Uterus (tissue), 3 donors: ENCODE measurements at regions not wholly inside any gene's neighbourhood (a gene's known extent, or its start where the extent isn't known, plus 50 kb on each side); places are given as distances from the start of the nearest gene placed in this dataset.

Experiments used
- DNase-seq, 2 donors: peaks; one replicate each; pipeline ENCODE4 v3.0.0-alpha.2; 2019 to 2020
- H3K27ac ChIP-seq, 2 donors: fragments of 200-600 bp; sonication (generic); 1 replicate in 1 of 2; 2 replicates in 1 of 2; pipeline ENCODE4 v1.5.1; 2016 to 2018
- H3K27me3 ChIP-seq, 2 donors: fragments of 200-600 bp; sonication (generic); one replicate each; pipeline ENCODE4 v1.5.1; 2018 to 2019; ENCODE audit warnings: control low read depth in 1 of 2
- H3K36me3 ChIP-seq, 2 donors: fragments of 200-600 bp; sonication (generic); one replicate each; pipeline ENCODE4 v1.5.1; 2019; ENCODE audit warnings: control low read depth in 1 of 2
- H3K4me1 ChIP-seq, 2 donors: fragments of 200-600 bp; sonication (generic); one replicate each; pipeline ENCODE4 v1.5.1; 2018 to 2019; ENCODE audit warnings: control low read depth in 1 of 2
- H3K4me3 ChIP-seq, 2 donors: fragments of 200-600 bp; sonication (generic); 1 replicate in 1 of 2; 2 replicates in 1 of 2; pipeline ENCODE4 v1.5.1; 2018 to 2019; ENCODE audit warnings: mild to moderate bottlenecking in 1 of 2
- H3K9me3 ChIP-seq, 2 donors: fragments of 200-600 bp; sonication (generic); one replicate each; pipeline ENCODE4 v1.5.1; 2019; ENCODE audit warnings: control low read depth in 1 of 2
- POLR2A ChIP-seq, 2 donors: fragments of 450-650 bp; IDR thresholded peaks; one replicate each; pipeline ENCODE4 v1.6.1; 2016; ENCODE audit warnings: antibody characterized with exemption in 2 of 2, mild to moderate bottlenecking in 1 of 2, moderate library complexity in 1 of 2
- intact Hi-C: fragments of 100-400 bp; cut with DNase I; formaldehyde crosslinking; loops from one replicate; pipeline ENCODE4 v1.15.1; 2023; ENCODE audit warnings: low total_unique reads
- TF ChIP-seq, protein P1 (sequence below), 4 experiments: fragments of 200-600 bp in 2 of 4; fragments of 450-650 bp in 2 of 4; sonication (generic) in 2 of 4; IDR thresholded peaks; one replicate each; pipeline ENCODE4 v1.5.1; 2016 to 2019; ENCODE audit warnings: antibody characterized with exemption in 4 of 4, mild to moderate bottlenecking in 2 of 4, moderate library complexity in 1 of 4
- donor health status: DM: yes; HTN: yes; CAD: no.

DNA sequence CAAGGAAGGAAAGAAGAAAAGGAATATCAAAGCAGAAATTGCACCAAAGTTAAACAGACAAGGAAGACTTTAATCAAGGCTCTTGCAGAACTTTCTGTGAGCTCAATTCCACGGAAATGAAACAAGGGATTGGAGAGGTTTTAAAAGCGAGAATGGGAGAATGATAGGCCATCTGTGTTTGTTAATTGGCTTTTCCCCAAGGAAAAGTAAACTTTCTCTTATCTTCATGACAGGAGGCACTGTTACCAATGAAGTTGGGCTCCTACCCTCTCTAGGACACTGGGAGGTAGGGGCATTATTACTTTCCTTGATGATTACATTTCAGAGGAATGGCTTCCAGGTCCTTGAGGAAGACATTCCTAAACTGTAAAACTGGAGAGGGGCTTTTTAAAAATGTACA lies 328.8 kb upstream of the NWD2 start:
- TF ChIP-seq, protein P1, sequence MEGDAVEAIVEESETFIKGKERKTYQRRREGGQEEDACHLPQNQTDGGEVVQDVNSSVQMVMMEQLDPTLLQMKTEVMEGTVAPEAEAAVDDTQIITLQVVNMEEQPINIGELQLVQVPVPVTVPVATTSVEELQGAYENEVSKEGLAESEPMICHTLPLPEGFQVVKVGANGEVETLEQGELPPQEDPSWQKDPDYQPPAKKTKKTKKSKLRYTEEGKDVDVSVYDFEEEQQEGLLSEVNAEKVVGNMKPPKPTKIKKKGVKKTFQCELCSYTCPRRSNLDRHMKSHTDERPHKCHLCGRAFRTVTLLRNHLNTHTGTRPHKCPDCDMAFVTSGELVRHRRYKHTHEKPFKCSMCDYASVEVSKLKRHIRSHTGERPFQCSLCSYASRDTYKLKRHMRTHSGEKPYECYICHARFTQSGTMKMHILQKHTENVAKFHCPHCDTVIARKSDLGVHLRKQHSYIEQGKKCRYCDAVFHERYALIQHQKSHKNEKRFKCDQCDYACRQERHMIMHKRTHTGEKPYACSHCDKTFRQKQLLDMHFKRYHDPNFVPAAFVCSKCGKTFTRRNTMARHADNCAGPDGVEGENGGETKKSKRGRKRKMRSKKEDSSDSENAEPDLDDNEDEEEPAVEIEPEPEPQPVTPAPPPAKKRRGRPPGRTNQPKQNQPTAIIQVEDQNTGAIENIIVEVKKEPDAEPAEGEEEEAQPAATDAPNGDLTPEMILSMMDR (IDR thresholded peaks at IDR 0.05): no peak
- no peak for TF ChIP-seq POLR2A (IDR thresholded peaks at IDR 0.05)
- no peak overlapping the region for H3K27ac ChIP-seq
- no peaks in the 10 kb centered on the region for H3K9me3 ChIP-seq
- H3K4me3 ChIP-seq: no peak overlapping the region
- H3K4me1 ChIP-seq: no peaks in the 10 kb centered on the region
- no peaks in the 10 kb centered on the region for H3K27me3 ChIP-seq
- intact Hi-C loops: no loop called here
- DNase-seq: no peak
- no peaks in the 10 kb centered on the region for H3K36me3 ChIP-seq

DNA sequence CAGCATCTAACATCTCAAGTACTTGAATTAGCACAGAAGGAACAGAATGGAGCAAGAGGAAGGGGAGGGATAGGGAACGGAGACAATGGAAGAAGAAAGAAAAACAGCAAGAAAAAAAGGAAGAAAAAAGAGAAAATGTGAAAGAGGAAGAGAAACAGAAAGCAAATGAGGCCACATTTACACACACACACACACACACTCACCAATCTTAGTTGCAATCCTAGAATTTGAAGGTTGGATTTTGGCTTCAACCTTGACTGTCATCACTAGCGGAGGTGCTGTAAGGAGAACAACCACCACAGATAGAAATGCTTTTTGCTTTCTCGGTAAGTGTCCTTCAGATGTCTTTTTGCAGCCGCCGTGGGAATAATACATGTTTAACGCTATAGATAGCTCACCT lies 327.1 kb upstream of the NWD2 start:
- TF ChIP-seq, protein P1 (IDR thresholded peaks at IDR 0.05): no peak
- no peak for TF ChIP-seq POLR2A (IDR thresholded peaks at IDR 0.05)
- H3K36me3 ChIP-seq: no peaks in the 10 kb centered on the region
- H3K9me3 ChIP-seq: no peaks in the 10 kb centered on the region
- DNase-seq: no peak
- H3K4me1 ChIP-seq: no peaks in the 10 kb centered on the region
- intact Hi-C loops: no loop called here
- H3K27ac ChIP-seq: no peak overlapping the region
- no peaks in the 10 kb centered on the region for H3K27me3 ChIP-seq
- H3K4me3 ChIP-seq: no peak overlapping the region

DNA sequence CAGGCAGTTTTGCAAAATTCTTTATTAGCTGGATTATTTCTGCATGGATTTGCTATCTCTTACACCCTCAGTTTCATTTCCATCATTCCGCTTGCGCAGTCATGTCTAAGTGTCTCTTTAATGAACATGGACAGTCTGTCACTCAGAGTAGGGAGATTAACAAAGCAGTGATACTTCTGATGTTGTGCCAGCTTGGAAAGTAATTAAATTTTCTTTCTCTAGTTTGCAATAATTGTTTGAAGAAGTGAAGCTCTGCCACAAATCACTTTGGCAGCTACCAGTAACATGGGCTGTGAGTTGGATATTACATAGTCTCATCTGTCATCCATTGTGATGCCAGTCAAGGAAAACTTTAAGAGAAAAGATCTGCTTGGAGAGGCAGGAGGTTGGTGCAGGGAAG lies 324.8 kb upstream of the NWD2 start:
- Histone ChIP-seq H3K36me3 (no peaks in the 10 kb centered on the region), H3K27ac (no peak overlapping the region), H3K4me1 (no peaks in the 10 kb centered on the region), H3K9me3 (no peaks in the 10 kb centered on the region), H3K4me3 (no peak overlapping the region), H3K27me3 (no peaks in the 10 kb centered on the region)
- intact Hi-C loops: no loop called here
- TF ChIP-seq POLR2A (IDR thresholded peaks at IDR 0.05): no peak
- DNase-seq: no peak

DNA sequence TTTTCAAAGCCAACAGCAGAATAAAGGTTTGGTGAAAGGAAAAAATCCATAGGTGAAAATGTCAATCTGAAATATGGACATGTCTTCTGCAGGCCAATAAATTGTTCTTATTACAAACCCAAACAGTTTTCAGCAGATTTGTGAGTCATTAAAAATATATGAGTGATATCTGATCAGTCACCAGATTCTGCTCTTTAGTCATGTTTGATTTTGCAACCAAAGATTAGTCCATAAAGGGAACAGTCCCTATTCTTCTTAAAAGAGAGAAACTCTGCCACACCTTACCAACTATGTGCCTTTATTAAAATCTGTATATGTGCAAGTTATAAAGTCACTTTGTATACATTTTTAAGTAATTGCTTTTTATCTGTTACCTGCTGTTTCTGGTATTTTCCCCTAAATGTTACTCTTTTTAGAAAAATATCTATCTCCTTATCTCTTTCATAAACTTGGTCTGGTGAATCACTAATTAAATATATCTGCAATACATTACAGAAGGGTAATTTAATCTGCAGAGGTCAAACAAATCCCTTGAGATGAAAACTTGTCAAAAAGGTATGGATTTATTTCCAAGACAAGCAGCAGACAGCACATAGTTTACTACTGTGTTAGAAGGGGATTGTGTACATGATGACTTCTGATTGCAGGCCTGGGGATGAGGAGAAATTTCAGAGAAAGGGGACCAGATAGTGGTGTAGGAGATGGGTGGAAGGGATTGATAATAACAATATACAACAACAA lies 322.9 kb upstream of the NWD2 start:
- intact Hi-C loops: no loop called here
- Histone ChIP-seq H3K27ac (no peak overlapping the region), H3K4me1 (no peaks in the 10 kb centered on the region)

DNA sequence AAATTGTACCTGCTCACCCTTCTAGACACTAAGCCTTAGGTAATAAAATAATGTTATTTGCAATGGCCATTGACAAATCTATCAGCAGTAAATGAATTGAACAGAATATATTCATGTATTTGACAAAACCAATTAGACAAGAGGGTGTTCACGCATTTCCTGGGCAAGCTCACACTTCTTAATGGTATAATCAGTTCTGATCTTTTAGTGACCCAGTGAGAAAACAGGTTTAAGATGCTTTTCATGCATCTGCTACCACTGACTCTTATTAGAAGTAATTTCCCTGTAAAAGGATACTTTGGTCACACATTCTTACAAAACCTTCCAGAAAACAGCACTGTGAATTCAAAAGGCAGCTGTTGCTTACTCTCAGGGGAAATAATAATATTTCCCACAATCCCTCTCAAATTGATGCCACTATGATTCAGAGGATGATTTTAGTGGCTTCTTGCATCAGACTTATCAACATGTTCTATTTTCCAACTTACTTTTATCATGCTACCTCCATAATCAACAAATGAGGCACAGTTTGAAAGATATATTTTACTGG lies 313.9 kb upstream of the NWD2 start:
- Histone ChIP-seq H3K27ac (no peak overlapping the region), H3K4me1 (no peaks in the 10 kb centered on the region), H3K36me3 (no peaks in the 10 kb centered on the region), H3K9me3 (no peaks in the 10 kb centered on the region), H3K27me3 (no peaks in the 10 kb centered on the region), H3K4me3 (no peak overlapping the region)
- TF ChIP-seq, protein P1 (IDR thresholded peaks at IDR 0.05): no peak
- no peak for TF ChIP-seq POLR2A (IDR thresholded peaks at IDR 0.05)
- intact Hi-C loops: no loop called here
- no peak for DNase-seq

More for the DNA sequence above, 322.9 kb upstream of the NWD2 start:
- H3K27me3 ChIP-seq: no peaks in the 10 kb centered on the region
- H3K9me3 ChIP-seq: no peaks in the 10 kb centered on the region
- H3K36me3 ChIP-seq: no peaks in the 10 kb centered on the region
- no peak for DNase-seq
- TF ChIP-seq, protein P1 (IDR thresholded peaks at IDR 0.05): no peak
- TF ChIP-seq POLR2A (IDR thresholded peaks at IDR 0.05): no peak
- H3K4me3 ChIP-seq: no peak overlapping the region
